ENCODE measurements at regions not wholly inside any gene's neighbourhood (a gene's known extent, or its start where the extent isn't known, plus 50 kb on each side); places are given as distances from the start of the nearest gene placed in this dataset.
"Not testable (repeated sequence)": the region's sequence is repeated elsewhere in the genome, so short reads cannot be mapped to it uniquely, and the experiment has no call there.

DNA sequence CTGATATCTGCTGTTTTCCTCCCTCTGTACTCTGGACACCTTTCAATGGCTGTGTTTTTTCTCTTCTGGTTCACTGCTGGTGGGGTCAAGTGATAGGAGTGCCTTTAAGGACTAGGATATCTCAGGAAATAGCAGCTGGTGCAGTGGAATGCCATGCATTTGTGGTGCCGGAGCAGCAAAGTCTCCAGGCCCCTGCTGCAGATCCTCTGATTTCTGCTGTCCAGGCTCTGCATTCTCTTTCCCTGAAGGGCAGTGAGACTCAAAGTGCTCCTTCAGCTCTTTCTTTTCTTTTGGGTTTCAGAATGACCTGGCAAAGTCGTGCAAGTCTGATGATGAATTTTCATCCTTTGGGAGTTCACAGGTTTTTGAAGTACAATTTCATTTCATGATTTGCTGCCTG is 774.3 kb downstream of the FAM181B start:
- H3K4me3 ChIP-seq (ENCODE audit: control insufficient read depth, low read depth, low read length): no peak overlapping the region
- TF ChIP-seq, protein P1, sequence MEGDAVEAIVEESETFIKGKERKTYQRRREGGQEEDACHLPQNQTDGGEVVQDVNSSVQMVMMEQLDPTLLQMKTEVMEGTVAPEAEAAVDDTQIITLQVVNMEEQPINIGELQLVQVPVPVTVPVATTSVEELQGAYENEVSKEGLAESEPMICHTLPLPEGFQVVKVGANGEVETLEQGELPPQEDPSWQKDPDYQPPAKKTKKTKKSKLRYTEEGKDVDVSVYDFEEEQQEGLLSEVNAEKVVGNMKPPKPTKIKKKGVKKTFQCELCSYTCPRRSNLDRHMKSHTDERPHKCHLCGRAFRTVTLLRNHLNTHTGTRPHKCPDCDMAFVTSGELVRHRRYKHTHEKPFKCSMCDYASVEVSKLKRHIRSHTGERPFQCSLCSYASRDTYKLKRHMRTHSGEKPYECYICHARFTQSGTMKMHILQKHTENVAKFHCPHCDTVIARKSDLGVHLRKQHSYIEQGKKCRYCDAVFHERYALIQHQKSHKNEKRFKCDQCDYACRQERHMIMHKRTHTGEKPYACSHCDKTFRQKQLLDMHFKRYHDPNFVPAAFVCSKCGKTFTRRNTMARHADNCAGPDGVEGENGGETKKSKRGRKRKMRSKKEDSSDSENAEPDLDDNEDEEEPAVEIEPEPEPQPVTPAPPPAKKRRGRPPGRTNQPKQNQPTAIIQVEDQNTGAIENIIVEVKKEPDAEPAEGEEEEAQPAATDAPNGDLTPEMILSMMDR (conservative IDR thresholded peaks at IDR 0.05; ENCODE audit: control insufficient read depth, insufficient read depth, low read depth, low read length): no peak
- no peak for DNase-seq (ENCODE audit: low read depth)

DNA sequence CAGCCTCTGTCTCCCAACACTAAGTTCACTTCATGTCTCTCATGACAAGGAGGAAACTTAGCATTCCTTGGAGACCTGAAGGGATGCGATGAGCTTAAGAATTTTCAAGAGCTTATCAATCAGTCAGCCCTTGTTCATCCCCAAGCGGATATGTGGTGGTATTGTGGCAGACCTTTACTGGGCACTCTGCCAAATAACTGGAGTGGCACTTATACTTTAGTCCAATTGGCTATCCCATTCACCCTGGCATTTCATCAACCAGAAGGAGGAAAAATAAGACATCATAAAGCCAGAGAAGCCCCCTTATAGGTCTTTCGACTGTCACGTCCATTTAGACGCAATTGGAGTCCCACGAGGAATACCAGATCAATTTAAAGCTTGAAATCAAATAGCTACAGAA is 779.4 kb downstream of the FAM181B start:
- not testable (repeated sequence) for DNase-seq (ENCODE audit: low read depth); H3K4me3 ChIP-seq (ENCODE audit: control insufficient read depth, low read depth, low read length)

DNA sequence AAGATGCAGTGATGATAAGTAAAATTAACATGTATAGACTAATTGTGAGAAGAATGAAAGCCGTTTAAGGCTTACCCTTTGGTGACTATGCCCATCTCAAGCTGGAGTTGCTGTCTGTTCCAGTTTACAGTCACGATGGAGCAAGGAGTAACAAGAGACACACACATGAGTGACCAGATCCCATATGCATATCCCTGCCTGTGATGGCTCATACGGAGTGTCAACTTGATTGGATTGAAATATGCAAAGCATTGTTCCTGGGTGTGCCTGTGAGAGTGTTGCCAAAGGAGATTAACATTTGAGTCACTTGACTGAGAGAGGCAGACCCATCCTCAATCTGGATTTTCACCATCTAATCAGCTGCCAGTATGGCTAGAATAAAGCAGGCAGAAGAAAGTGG is 786.8 kb downstream of the FAM181B start:
- DNase-seq (ENCODE audit: low read depth): no peak
- TF ChIP-seq, protein P1 (conservative IDR thresholded peaks at IDR 0.05; ENCODE audit: control insufficient read depth, insufficient read depth, low read depth, low read length): no peak
- H3K4me3 ChIP-seq (ENCODE audit: control insufficient read depth, low read depth, low read length): no peak overlapping the region

GRCh38 chr11:81942646-81943045 is 791.0 kb downstream of the FAM181B start:
- TF ChIP-seq, protein P1 (conservative IDR thresholded peaks at IDR 0.05; ENCODE audit: control insufficient read depth, insufficient read depth, low read depth, low read length): no peak
- no peak overlapping the region for H3K4me3 ChIP-seq (ENCODE audit: control insufficient read depth, low read depth, low read length)
- DNase-seq (ENCODE audit: low read depth): no peak

GRCh38 chr11:81941998-81942397 is 791.7 kb downstream of the FAM181B start:
- H3K4me3 ChIP-seq (ENCODE audit: control insufficient read depth, low read depth, low read length): no peak overlapping the region
- TF ChIP-seq, protein P1 (conservative IDR thresholded peaks at IDR 0.05; ENCODE audit: control insufficient read depth, insufficient read depth, low read depth, low read length): no peak

GRCh38 chr11:81932303-81932702 is 801.4 kb downstream of the FAM181B start:
- no peak for DNase-seq (ENCODE audit: low read depth)
- no peak overlapping the region for H3K4me3 ChIP-seq (ENCODE audit: control insufficient read depth, low read depth, low read length)
- TF ChIP-seq, protein P1 (conservative IDR thresholded peaks at IDR 0.05; ENCODE audit: control insufficient read depth, insufficient read depth, low read depth, low read length): no peak

More at GRCh38 chr11:81941998-81942397, 791.7 kb downstream of the FAM181B start:
- DNase-seq (ENCODE audit: low read depth): no peak

DNA sequence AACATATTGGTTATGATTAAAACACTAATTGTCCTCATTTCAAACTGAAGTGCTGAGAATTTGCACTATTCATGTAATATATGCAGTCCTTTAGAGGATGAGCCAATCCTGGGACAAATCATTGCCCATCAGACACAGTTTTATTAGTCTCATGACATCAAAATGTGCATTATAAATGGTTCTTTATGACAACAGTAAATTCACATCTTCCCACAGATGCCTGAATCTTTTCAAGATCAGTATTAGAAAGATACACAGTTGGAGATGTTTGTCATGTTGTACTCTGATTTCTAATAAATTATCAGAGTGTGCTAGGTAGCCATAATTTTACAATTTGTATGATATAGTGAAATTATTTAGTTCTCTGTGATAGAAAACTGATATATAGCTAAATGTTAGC is 813.5 kb downstream of the FAM181B start:
- TF ChIP-seq, protein P1 (conservative IDR thresholded peaks at IDR 0.05; ENCODE audit: control insufficient read depth, insufficient read depth, low read depth, low read length): no peak
- no peak overlapping the region for H3K4me3 ChIP-seq (ENCODE audit: control insufficient read depth, low read depth, low read length)
- DNase-seq (ENCODE audit: low read depth): no peak

All from fibroblast of mammary gland (primary cell).